ENCODE measurements at regions not wholly inside any gene's neighbourhood (a gene's known extent, or its start where the extent isn't known, plus 50 kb on each side); places are given as distances from the start of the nearest gene placed in this dataset.

GRCh38 chr1:199221371-199222150, 582.7 kb downstream of the PTPRC start:
- TF ChIP-seq CTCF (IDR thresholded peaks at IDR 0.05; ENCODE audit: low read length) (peak; percentile 67), EZH2 (IDR thresholded peaks at IDR 0.05; ENCODE audit: borderline replicate concordance, low read length) (no peak)

Measured in OCI-LY1 (cell line).